ENCODE measurements at regions not wholly inside any gene's neighbourhood (a gene's known extent, or its start where the extent isn't known, plus 50 kb on each side); places are given as distances from the start of the nearest gene placed in this dataset.

- H3K9me2 ChIP-seq (ENCODE audit: insufficient read depth) = no peaks in the 10 kb centered on the region
- H3K4me2 ChIP-seq (ENCODE audit: unreplicated experiment) = no peak overlapping the region
- no peaks in the 10 kb centered on the region for H4K20me1 ChIP-seq (ENCODE audit: insufficient read depth)
- no peaks in the 10 kb centered on the region for H3K36me3 ChIP-seq (ENCODE audit: low read depth)
- H3K27ac ChIP-seq = no peak overlapping the region
- peaks cover 43% of the 10 kb centered on the region for H3K4me1 ChIP-seq (ENCODE audit: insufficient read depth)
- H2AFZ ChIP-seq = no peak overlapping the region
- no peak for TF ChIP-seq EZH2phosphoT487 (IDR thresholded peaks at IDR 0.05; ENCODE audit: insufficient read depth, low read depth)
- no peak for TF ChIP-seq EZH2 (IDR thresholded peaks at IDR 0.05; ENCODE audit: insufficient read depth, poor library complexity, severe bottlenecking)
- no peaks in the 10 kb centered on the region for H3K79me2 ChIP-seq (ENCODE audit: insufficient read depth)
- H3F3A ChIP-seq (ENCODE audit: insufficient read depth) = peaks cover 34% of the 10 kb centered on the region
- H3K9ac ChIP-seq = no peak overlapping the region
- WGBS, 2 experiments (ENCODE audit: low coverage in 1 of 2, low lambda C conversion rate in 2 of 2, missing lambda C conversion rate in 2 of 2) = 91 to 100% methylated on average over 1 of the region's 1 CpG
- peak; percentile 24 for DNase-seq
- H3K27me3 ChIP-seq (replicated peaks; ENCODE audit: insufficient read depth) = no peaks in the 10 kb centered on the region
- in situ Hi-C loops (cut with MboI) = no loop called here
- H3K4me3 ChIP-seq = no peak overlapping the region
- H3K9me3 ChIP-seq (ENCODE audit: low read depth) = no peaks in the 10 kb centered on the region
Observed at GRCh38 chr10:108388706-108389105, 1224.2 kb upstream of the SORCS1 start.

GRCh38 chr10:108385963-108386362 lies 1221.5 kb upstream of the SORCS1 start:
- Histone ChIP-seq H3K9me3 (ENCODE audit: low read depth) (no peaks in the 10 kb centered on the region), H4K20me1 (ENCODE audit: insufficient read depth) (no peaks in the 10 kb centered on the region)

GRCh38 chr10:108384378-108384777 lies 1219.9 kb upstream of the SORCS1 start:
- WGBS, 2 experiments (ENCODE audit: low coverage in 1 of 2, low lambda C conversion rate in 2 of 2, missing lambda C conversion rate in 2 of 2) = 68 to 81% methylated on average over 1 of the region's 1 CpG
- in situ Hi-C loops (cut with MboI) = no loop called here
- no peak overlapping the region for H2AFZ ChIP-seq

More at GRCh38 chr10:108385963-108386362, 1221.5 kb upstream of the SORCS1 start:
- TF ChIP-seq EZH2 (IDR thresholded peaks at IDR 0.05; ENCODE audit: insufficient read depth, poor library complexity, severe bottlenecking) = no peak
- no peak for TF ChIP-seq EZH2phosphoT487 (IDR thresholded peaks at IDR 0.05; ENCODE audit: insufficient read depth, low read depth)
- H2AFZ ChIP-seq = peak overlapping the region; percentile 62
- WGBS, 2 experiments (ENCODE audit: low coverage in 1 of 2, low lambda C conversion rate in 2 of 2, missing lambda C conversion rate in 2 of 2) = 82 to 86% methylated on average over 3 of the region's 3 CpGs
- peak overlapping the region; percentile 10 for H3K4me2 ChIP-seq (ENCODE audit: unreplicated experiment)
- no peak for DNase-seq
- H3K9me2 ChIP-seq (ENCODE audit: insufficient read depth) = no peaks in the 10 kb centered on the region
- H3K27me3 ChIP-seq (replicated peaks; ENCODE audit: insufficient read depth) = no peaks in the 10 kb centered on the region
- H3K4me3 ChIP-seq = no peak overlapping the region
- no peak overlapping the region for H3K27ac ChIP-seq
- peaks cover 10% of the 10 kb centered on the region; the same call in 1 of the 2 replicates for H3F3A ChIP-seq (ENCODE audit: insufficient read depth)
- H3K4me1 ChIP-seq (ENCODE audit: insufficient read depth) = peaks cover 15% of the 10 kb centered on the region
- in situ Hi-C loops (cut with MboI) = no loop called here
- H3K36me3 ChIP-seq (ENCODE audit: low read depth) = no peaks in the 10 kb centered on the region
- 0 out of 2 replicates have a peak overlapping the region, but pooled peaks have one; percentile 2 for H3K9ac ChIP-seq
- H3K79me2 ChIP-seq (ENCODE audit: insufficient read depth) = no peaks in the 10 kb centered on the region

GRCh38 chr10:108378779-108379178 lies 1214.3 kb upstream of the SORCS1 start:
- TF ChIP-seq EZH2 (IDR thresholded peaks at IDR 0.05; ENCODE audit: insufficient read depth, poor library complexity, severe bottlenecking) (no peak), EZH2phosphoT487 (IDR thresholded peaks at IDR 0.05; ENCODE audit: insufficient read depth, low read depth) (no peak)
- H3K4me3 ChIP-seq = no peak overlapping the region
- H3K36me3 ChIP-seq (ENCODE audit: low read depth) = no peaks in the 10 kb centered on the region
- no peak overlapping the region for H3K9ac ChIP-seq
- H3K4me1 ChIP-seq (ENCODE audit: insufficient read depth) = peaks cover 18% of the 10 kb centered on the region
- H3K9me3 ChIP-seq (ENCODE audit: low read depth) = no peaks in the 10 kb centered on the region
- no peak overlapping the region for H2AFZ ChIP-seq
- no peaks in the 10 kb centered on the region for H3K9me2 ChIP-seq (ENCODE audit: insufficient read depth)
- no peak overlapping the region for H3K4me2 ChIP-seq (ENCODE audit: unreplicated experiment)
- in situ Hi-C loops (cut with MboI) = no loop called here
- DNase-seq = no peak
- no peaks in the 10 kb centered on the region for H3K79me2 ChIP-seq (ENCODE audit: insufficient read depth)
- H3K27me3 ChIP-seq (replicated peaks; ENCODE audit: insufficient read depth) = no peaks in the 10 kb centered on the region
- peaks cover 19% of the 10 kb centered on the region for H3F3A ChIP-seq (ENCODE audit: insufficient read depth)
- no peaks in the 10 kb centered on the region for H4K20me1 ChIP-seq (ENCODE audit: insufficient read depth)
- no peak overlapping the region for H3K27ac ChIP-seq

More at GRCh38 chr10:108384378-108384777, 1219.9 kb upstream of the SORCS1 start:
- Histone ChIP-seq H3K4me1 (ENCODE audit: insufficient read depth) (0 out of 2 replicates have a peak, but pooled peaks cover under 1% of the 10 kb centered on the region), H3K27me3 (replicated peaks; ENCODE audit: insufficient read depth) (no peaks in the 10 kb centered on the region), H3K27ac (no peak overlapping the region), H3K9me2 (ENCODE audit: insufficient read depth) (no peaks in the 10 kb centered on the region), H3K4me3 (no peak overlapping the region), H3K36me3 (ENCODE audit: low read depth) (no peaks in the 10 kb centered on the region), H3K4me2 (ENCODE audit: unreplicated experiment) (no peak overlapping the region), H4K20me1 (ENCODE audit: insufficient read depth) (no peaks in the 10 kb centered on the region), H3K9me3 (ENCODE audit: low read depth) (no peaks in the 10 kb centered on the region), H3K9ac (no peak overlapping the region), H3F3A (ENCODE audit: insufficient read depth) (0 out of 2 replicates have a peak, but pooled peaks cover under 1% of the 10 kb centered on the region), H3K79me2 (ENCODE audit: insufficient read depth) (no peaks in the 10 kb centered on the region)
- no peak for DNase-seq
- TF ChIP-seq EZH2phosphoT487 (IDR thresholded peaks at IDR 0.05; ENCODE audit: insufficient read depth, low read depth) (no peak), EZH2 (IDR thresholded peaks at IDR 0.05; ENCODE audit: insufficient read depth, poor library complexity, severe bottlenecking) (no peak)

- in situ Hi-C loops (cut with MboI) = no loop called here
- H2AFZ ChIP-seq = peak overlapping the region; percentile 56
- H3K9me2 ChIP-seq (ENCODE audit: insufficient read depth) = no peaks in the 10 kb centered on the region
- peaks cover 19% of the 10 kb centered on the region for H3F3A ChIP-seq (ENCODE audit: insufficient read depth)
- H3K27ac ChIP-seq = peak overlapping the region; percentile 66
- peak overlapping the region; percentile 48 for H3K4me2 ChIP-seq (ENCODE audit: unreplicated experiment)
- no peaks in the 10 kb centered on the region for H3K9me3 ChIP-seq (ENCODE audit: low read depth)
- H3K4me3 ChIP-seq = no peak overlapping the region
- no peaks in the 10 kb centered on the region for H3K27me3 ChIP-seq (replicated peaks; ENCODE audit: insufficient read depth)
- H4K20me1 ChIP-seq (ENCODE audit: insufficient read depth) = no peaks in the 10 kb centered on the region
- H3K4me1 ChIP-seq (ENCODE audit: insufficient read depth) = peaks cover 18% of the 10 kb centered on the region
- H3K9ac ChIP-seq = no peak overlapping the region
- TF ChIP-seq EZH2phosphoT487 (IDR thresholded peaks at IDR 0.05; ENCODE audit: insufficient read depth, low read depth) = no peak
- no peak for TF ChIP-seq EZH2 (IDR thresholded peaks at IDR 0.05; ENCODE audit: insufficient read depth, poor library complexity, severe bottlenecking)
- no peaks in the 10 kb centered on the region for H3K79me2 ChIP-seq (ENCODE audit: insufficient read depth)
- no peaks in the 10 kb centered on the region for H3K36me3 ChIP-seq (ENCODE audit: low read depth)
- peak; percentile 90 for DNase-seq
Observed at GRCh38 chr10:108375691-108376090, 1211.2 kb upstream of the SORCS1 start.

Measured in GM23248 (cell line).